IPS-18c (cell line): ENCODE measurements at regions not wholly inside any gene's neighbourhood (a gene's known extent, or its start where the extent isn't known, plus 50 kb on each side); places are given as distances from the start of the nearest gene placed in this dataset.

Experiments used
- H3K4me3 ChIP-seq: 2 replicates; pipeline ENCODE4 v1.7.0; 2013; ENCODE audit warnings: low read depth, mild to moderate bottlenecking, low read length, moderate library complexity; ENCODE audit not compliant: insufficient read depth
- H3K9me3 ChIP-seq: one replicate; pipeline ENCODE4 v1.6.1; 2013; ENCODE audit warnings: mild to moderate bottlenecking, low read length, moderate library complexity; ENCODE audit not compliant: control insufficient read depth, insufficient read depth

- no peaks in the 10 kb centered on the region for H3K9me3 ChIP-seq
Observed at GRCh38 chr12:30063435-30063945, 279.7 kb upstream of the TMTC1 start.

GRCh38 chr12:30048371-30048770, 264.6 kb upstream of the TMTC1 start:
- peaks cover 2% of the 10 kb centered on the region for H3K9me3 ChIP-seq
- no peak overlapping the region for H3K4me3 ChIP-seq

More at GRCh38 chr12:30063435-30063945, 279.7 kb upstream of the TMTC1 start:
- no peak overlapping the region for H3K4me3 ChIP-seq

- H3K4me3 ChIP-seq = no peak overlapping the region
Observed at GRCh38 chr12:30047516-30048254, 263.9 kb upstream of the TMTC1 start.

GRCh38 chr12:30046376-30046775, 262.6 kb upstream of the TMTC1 start:
- Histone ChIP-seq H3K9me3 (peaks cover 2% of the 10 kb centered on the region), H3K4me3 (no peak overlapping the region)

More at GRCh38 chr12:30047516-30048254, 263.9 kb upstream of the TMTC1 start:
- peaks cover 2% of the 10 kb centered on the region for H3K9me3 ChIP-seq

GRCh38 chr12:30045171-30045570, 261.4 kb upstream of the TMTC1 start:
- Histone ChIP-seq H3K9me3 (peaks cover 2% of the 10 kb centered on the region), H3K4me3 (no peak overlapping the region)

GRCh38 chr12:30044206-30044605, 260.5 kb upstream of the TMTC1 start:
- Histone ChIP-seq H3K9me3 (peaks cover 2% of the 10 kb centered on the region), H3K4me3 (no peak overlapping the region)

GRCh38 chr12:30043151-30043847, 259.6 kb upstream of the TMTC1 start:
- Histone ChIP-seq H3K9me3 (peaks cover 2% of the 10 kb centered on the region), H3K4me3 (no peak overlapping the region)

- peaks cover 2% of the 10 kb centered on the region for H3K9me3 ChIP-seq
- no peak overlapping the region for H3K4me3 ChIP-seq
Observed at GRCh38 chr12:30041096-30041495, 257.4 kb upstream of the TMTC1 start.

GRCh38 chr12:30030693-30031374, 247.1 kb upstream of the TMTC1 start:
- H3K9me3 ChIP-seq = peaks cover 3% of the 10 kb centered on the region
- no peak overlapping the region for H3K4me3 ChIP-seq

- Histone ChIP-seq H3K4me3 (no peak overlapping the region), H3K9me3 (peaks cover 9% of the 10 kb centered on the region)
Observed at GRCh38 chr12:30026621-30027234, 243.0 kb upstream of the TMTC1 start.

GRCh38 chr12:30025317-30025716, 241.6 kb upstream of the TMTC1 start:
- Histone ChIP-seq H3K4me3 (no peak overlapping the region), H3K9me3 (peaks cover 9% of the 10 kb centered on the region)

GRCh38 chr12:30023186-30023585, 239.4 kb upstream of the TMTC1 start:
- Histone ChIP-seq H3K4me3 (no peak overlapping the region), H3K9me3 (peaks cover 9% of the 10 kb centered on the region)

GRCh38 chr12:30021051-30021833, 237.5 kb upstream of the TMTC1 start:
- no peak overlapping the region for H3K4me3 ChIP-seq
- H3K9me3 ChIP-seq = peaks cover 5% of the 10 kb centered on the region

GRCh38 chr12:30019366-30020140, 235.8 kb upstream of the TMTC1 start:
- Histone ChIP-seq H3K9me3 (peaks cover 2% of the 10 kb centered on the region), H3K4me3 (no peak overlapping the region)

GRCh38 chr12:30016540-30017055, 232.9 kb upstream of the TMTC1 start:
- Histone ChIP-seq H3K4me3 (no peak overlapping the region), H3K9me3 (no peaks in the 10 kb centered on the region)
